ENCODE measurements at regions not wholly inside any gene's neighbourhood (a gene's known extent, or its start where the extent isn't known, plus 50 kb on each side); places are given as distances from the start of the nearest gene placed in this dataset.
"Not testable (repeated sequence)": the region's sequence is repeated elsewhere in the genome, so short reads cannot be mapped to it uniquely, and the experiment has no call there.

DNA sequence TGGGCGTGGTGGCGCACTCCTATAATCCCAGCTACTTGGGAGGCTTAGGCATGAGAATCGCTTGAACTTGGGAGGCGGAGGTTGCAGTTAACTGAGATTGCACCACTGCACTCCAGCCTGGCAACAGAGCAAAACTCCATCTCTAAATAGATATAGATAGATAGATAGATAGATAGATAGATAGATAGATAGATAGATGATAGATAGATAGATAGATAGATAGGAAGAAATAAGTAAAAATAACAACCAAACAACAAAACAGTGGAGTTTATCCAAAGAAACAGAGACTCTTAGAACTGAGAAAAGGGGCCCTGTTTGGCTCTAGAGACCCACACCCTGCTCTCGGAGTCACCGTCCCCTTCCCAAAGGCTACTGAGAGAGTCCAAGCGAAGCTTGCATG lies 158.7 kb upstream of the RIMBP3B start:
- not testable (repeated sequence) for TF ChIP-seq CTCF (IDR thresholded peaks at IDR 0.05; ENCODE audit: poor library complexity); EZH2 (IDR thresholded peaks at IDR 0.05; ENCODE audit: borderline replicate concordance); EZH2phosphoT487 (IDR thresholded peaks at IDR 0.05; ENCODE audit: low read depth, severe bottlenecking, unreplicated experiment)
